Endothelial cell of umbilical vein (primary cell): ENCODE measurements at regions not wholly inside any gene's neighbourhood (a gene's known extent, or its start where the extent isn't known, plus 50 kb on each side); places are given as distances from the start of the nearest gene placed in this dataset.

ENCODE experiments used
- BruUV-seq: library from RNA; stranded (reverse); fragments of 400-500 nt; replicated peaks from 2 replicates; lab custom pipeline; 2021; lab: Mats Ljungman, UMichigan
- CTCF ChIA-PET: fragments of 300-600, 350-600 bp; sonication (Branson Sonifier 250); formaldehyde crosslinking; loops from one replicate; lab custom pipeline; 2021; ENCODE audit warnings: antibody characterized with exemption, inconsistent platforms; lab: Charles Lee
- POLR2A ChIA-PET: fragments of 300-600, 350-600 bp; sonication (Branson Sonifier 250); formaldehyde crosslinking; loops from one replicate; lab custom pipeline; 2021; ENCODE audit warnings: antibody characterized with exemption, inconsistent platforms; lab: Charles Lee
- DNase-seq: peaks from one replicate; pipeline ENCODE4 v3.0.0-alpha.2; 2011; ENCODE audit warnings: low read depth, low spot score
- FAIRE-seq: peaks from 2 replicates; lab custom pipeline; 2011; peaks lifted over from hg19 to GRCh38; lab: Jason Lieb, UNC
- H2AFZ ChIP-seq: 2 replicates; pipeline ENCODE4 v1.6.0; 2012; ENCODE audit warnings: low read depth, low read length, control low read depth, inconsistent platforms
- H3K27ac ChIP-seq: 2 replicates; pipeline ENCODE4 v1.5.1; 2011; ENCODE audit warnings: low read depth, mild to moderate bottlenecking, control low read depth, low read length, moderate library complexity; ENCODE audit not compliant: insufficient read depth
- H3K27me3 ChIP-seq, 2 experiments: 2 replicates each; pipeline versions ENCODE4 v1.6.0 to v1.6.1; 2011; ENCODE audit warnings: low read length in 2 of 2, mixed read lengths in 1 of 2; ENCODE audit not compliant: control insufficient read depth in 2 of 2, insufficient read depth in 2 of 2
- H3K36me3 ChIP-seq, 2 experiments: 2 replicates in 1 of 2; 3 replicates in 1 of 2; pipeline ENCODE4 v1.5.1; 2011; ENCODE audit warnings: low read length in 2 of 2, mild to moderate bottlenecking in 1 of 2, moderate library complexity in 1 of 2; ENCODE audit not compliant: control insufficient read depth in 2 of 2, insufficient read depth in 2 of 2; ENCODE audit errors: extremely low read depth in 1 of 2
- H3K4me1 ChIP-seq: 3 replicates; pipeline ENCODE4 v1.5.1; 2011; ENCODE audit warnings: mild to moderate bottlenecking, low read length; ENCODE audit not compliant: control insufficient read depth, insufficient read depth; ENCODE audit errors: extremely low read depth
- H3K4me2 ChIP-seq: 2 replicates; pipeline ENCODE4 v1.6.1; 2011; ENCODE audit warnings: low read length, control low read depth, mixed read lengths; ENCODE audit not compliant: insufficient read depth
- H3K4me3 ChIP-seq, 3 experiments: fragments of 200-600 bp in 1 of 3; sonication (generic), shearing (Covaris generic) in 1 of 3; replicated peaks in 1 of 3; 2 replicates each; pipeline ENCODE4 v1.5.1; 2011 to 2016; ENCODE audit warnings: control low read depth in 3 of 3, low read length in 3 of 3, mild to moderate bottlenecking in 2 of 3, inconsistent platforms in 1 of 3, low read depth in 1 of 3, moderate library complexity in 1 of 3; ENCODE audit not compliant: insufficient read depth in 1 of 3
- H3K79me2 ChIP-seq: 2 replicates; pipeline ENCODE4 v1.6.0; 2012; ENCODE audit warnings: low read length, inconsistent platforms; ENCODE audit not compliant: control insufficient read depth, insufficient read depth
- H3K9ac ChIP-seq: replicated peaks from 2 replicates; pipeline ENCODE3; 2011; ENCODE audit warnings: low read length, control low read depth; ENCODE audit not compliant: insufficient read depth; ENCODE audit errors: extremely low read depth
- H3K9me1 ChIP-seq: replicated peaks from 3 replicates; pipeline ENCODE4 v1.6.0; 2011; ENCODE audit warnings: mild to moderate bottlenecking, low read length; ENCODE audit not compliant: control insufficient read depth, insufficient read depth; ENCODE audit errors: extremely low read depth
- H3K9me3 ChIP-seq: replicated peaks from 2 replicates; pipeline ENCODE4 v1.5.1; 2012; ENCODE audit warnings: low read length, inconsistent platforms; ENCODE audit not compliant: control insufficient read depth, insufficient read depth
- H4K20me1 ChIP-seq: replicated peaks from 2 replicates; pipeline ENCODE3; 2011; ENCODE audit warnings: mild to moderate bottlenecking, low read length; ENCODE audit not compliant: control insufficient read depth, insufficient read depth; ENCODE audit errors: extremely low read depth
- EZH2 ChIP-seq: IDR thresholded peaks from 2 replicates; pipeline ENCODE4 v1.6.1; 2012; ENCODE audit warnings: borderline replicate concordance, low read depth, mild to moderate bottlenecking, moderate library complexity, low read length, inconsistent platforms; ENCODE audit not compliant: severe bottlenecking
- FOS ChIP-seq: IDR thresholded peaks from 2 replicates; pipeline ENCODE4 v1.6.1; 2011; ENCODE audit warnings: mild to moderate bottlenecking, low read length, moderate library complexity, borderline replicate concordance; ENCODE audit not compliant: insufficient read depth
- GATA2 ChIP-seq: IDR thresholded peaks from 2 replicates; pipeline ENCODE4 v1.7.0; 2011; ENCODE audit warnings: low read depth, mild to moderate bottlenecking, moderate library complexity, mixed read lengths, low read length; ENCODE audit not compliant: insufficient read length, insufficient read depth
- JUN ChIP-seq: IDR thresholded peaks from 2 replicates; pipeline ENCODE4 v1.6.1; 2011; ENCODE audit warnings: borderline replicate concordance, low read depth; ENCODE audit not compliant: insufficient read length, insufficient read depth
- MYC ChIP-seq: IDR thresholded peaks from one replicate; pipeline ENCODE4 v1.6.1; 2011; ENCODE audit warnings: mild to moderate bottlenecking, low read depth, low read length
- POLR2A ChIP-seq: IDR thresholded peaks from 2 replicates; pipeline ENCODE4 v1.6.1; 2012; ENCODE audit warnings: low read depth, mild to moderate bottlenecking, control low read depth, low read length
- POLR2AphosphoS5 ChIP-seq: IDR thresholded peaks from 2 replicates; pipeline ENCODE4 v1.6.1; 2012; ENCODE audit warnings: low read depth, mild to moderate bottlenecking, control low read depth, low read length, moderate library complexity; ENCODE audit not compliant: insufficient read depth
- dilution Hi-C: fragments of 300-500 bp; cut with MboI; formaldehyde crosslinking; loops from one replicate; pipeline ENCODE4 v1.15.0; 2019; ENCODE audit warnings: low sequenced_read_pairs; ENCODE audit not compliant: extremely low pct_ligation_motif_present
- intact Hi-C: fragments of 100-400 bp; cut with micrococcal nuclease; formaldehyde crosslinking; loops from one replicate; pipeline ENCODE4 v1.10.0; 2022
- TF ChIP-seq, protein P1 (sequence below), 2 donors: IDR thresholded peaks; 1 replicate in 1 of 2; 2 replicates in 1 of 2; pipeline ENCODE4 v1.5.1; 2011; ENCODE audit warnings: low read length in 2 of 2, mild to moderate bottlenecking in 2 of 2, moderate library complexity in 2 of 2, control low read depth in 1 of 2, inconsistent platforms in 1 of 2, low read depth in 1 of 2; ENCODE audit not compliant: insufficient read depth in 1 of 2; ENCODE audit errors: extremely low read depth in 1 of 2
- TF ChIP-seq, protein P2 (sequence below): IDR thresholded peaks from 2 replicates; pipeline ENCODE4 v1.6.1; 2011; ENCODE audit not compliant: insufficient read depth, insufficient read length

DNA sequence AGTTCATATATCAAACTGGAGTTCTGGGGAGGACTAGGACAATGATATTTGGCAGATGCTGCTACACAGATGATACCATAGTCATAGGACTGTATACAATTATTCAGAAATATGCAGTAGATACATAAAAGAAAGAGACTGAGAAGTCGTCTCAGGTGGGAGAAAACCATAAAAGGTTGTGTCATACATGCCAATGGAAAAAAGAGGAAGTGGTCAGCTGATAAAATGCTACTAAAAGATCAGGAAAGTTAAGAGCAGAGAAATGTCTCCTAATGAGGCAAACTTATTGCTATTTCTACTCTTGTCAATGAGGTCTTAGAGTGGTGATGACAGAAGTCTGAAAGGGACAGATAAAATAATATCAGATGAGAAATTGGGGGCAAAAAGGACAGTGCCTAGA lies 407.6 kb downstream of the COL12A1 start:
- dilution Hi-C loops, result no loop called here
- CTCF ChIA-PET, result no interaction called here

DNA sequence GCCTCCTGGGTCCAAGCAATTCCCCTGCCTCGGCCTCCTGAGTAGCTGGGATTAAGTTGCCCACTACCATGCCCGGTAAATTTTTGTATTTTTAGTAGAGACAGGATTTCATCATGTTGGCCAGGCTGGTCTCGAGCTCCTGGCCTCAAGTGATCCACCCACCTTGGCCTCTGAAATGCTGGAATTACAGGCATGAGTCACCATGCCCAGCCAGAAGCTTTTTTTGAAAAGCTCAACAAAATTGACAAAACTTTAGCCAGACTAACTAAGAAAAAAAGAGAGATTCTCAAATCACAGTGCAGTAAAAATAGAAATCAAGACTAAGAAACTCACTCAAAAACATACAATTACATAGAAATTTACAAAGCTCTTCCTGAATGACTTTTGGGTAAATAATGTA lies 420.6 kb downstream of the COL12A1 start:
- H3K4me1 ChIP-seq, result no peaks in the 10 kb centered on the region
- POLR2A ChIA-PET, result no interaction called here
- H3K27ac ChIP-seq, result no peak overlapping the region
- BruUV-seq, result no TSS peak
- CTCF ChIA-PET, result no interaction called here
- no peak overlapping the region for H3K4me3 ChIP-seq
- no peaks in the 10 kb centered on the region for H4K20me1 ChIP-seq
- intact Hi-C loops (no loop called here), dilution Hi-C loops (no loop called here)
- DNase-seq (no peak), FAIRE-seq (no peak)
- H3K4me2 ChIP-seq, result no peak overlapping the region
- H3K9me3 ChIP-seq, result no peaks in the 10 kb centered on the region
- H2AFZ ChIP-seq, result no peak overlapping the region
- H3K36me3 ChIP-seq, result no peaks in the 10 kb centered on the region
- H3K27me3 ChIP-seq, result peaks cover 2% of the 10 kb centered on the region in 2 experiments
- TF ChIP-seq, protein P1, sequence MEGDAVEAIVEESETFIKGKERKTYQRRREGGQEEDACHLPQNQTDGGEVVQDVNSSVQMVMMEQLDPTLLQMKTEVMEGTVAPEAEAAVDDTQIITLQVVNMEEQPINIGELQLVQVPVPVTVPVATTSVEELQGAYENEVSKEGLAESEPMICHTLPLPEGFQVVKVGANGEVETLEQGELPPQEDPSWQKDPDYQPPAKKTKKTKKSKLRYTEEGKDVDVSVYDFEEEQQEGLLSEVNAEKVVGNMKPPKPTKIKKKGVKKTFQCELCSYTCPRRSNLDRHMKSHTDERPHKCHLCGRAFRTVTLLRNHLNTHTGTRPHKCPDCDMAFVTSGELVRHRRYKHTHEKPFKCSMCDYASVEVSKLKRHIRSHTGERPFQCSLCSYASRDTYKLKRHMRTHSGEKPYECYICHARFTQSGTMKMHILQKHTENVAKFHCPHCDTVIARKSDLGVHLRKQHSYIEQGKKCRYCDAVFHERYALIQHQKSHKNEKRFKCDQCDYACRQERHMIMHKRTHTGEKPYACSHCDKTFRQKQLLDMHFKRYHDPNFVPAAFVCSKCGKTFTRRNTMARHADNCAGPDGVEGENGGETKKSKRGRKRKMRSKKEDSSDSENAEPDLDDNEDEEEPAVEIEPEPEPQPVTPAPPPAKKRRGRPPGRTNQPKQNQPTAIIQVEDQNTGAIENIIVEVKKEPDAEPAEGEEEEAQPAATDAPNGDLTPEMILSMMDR (IDR thresholded peaks at IDR 0.05; ENCODE audit: extremely low read depth in 1 of 2, insufficient read depth in 1 of 2, low read depth in 1 of 2, low read length in 2 of 2), result no peak
- TF ChIP-seq POLR2A (no peak), GATA2 (no peak), POLR2AphosphoS5 (no peak), MYC (no peak), FOS (no peak), JUN (no peak), EZH2 (no peak)
- TF ChIP-seq, protein P2, sequence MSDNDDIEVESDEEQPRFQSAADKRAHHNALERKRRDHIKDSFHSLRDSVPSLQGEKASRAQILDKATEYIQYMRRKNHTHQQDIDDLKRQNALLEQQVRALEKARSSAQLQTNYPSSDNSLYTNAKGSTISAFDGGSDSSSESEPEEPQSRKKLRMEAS, result no peak
- no peaks in the 10 kb centered on the region for H3K9me1 ChIP-seq
- H3K79me2 ChIP-seq, result no peaks in the 10 kb centered on the region
- no peak overlapping the region for H3K9ac ChIP-seq

More for the DNA sequence above, 407.6 kb downstream of the COL12A1 start:
- no TSS peak for BruUV-seq
- DNase-seq (no peak), FAIRE-seq (no peak)
- no peaks in the 10 kb centered on the region for H3K9me3 ChIP-seq
- H3K4me1 ChIP-seq, result no peaks in the 10 kb centered on the region
- intact Hi-C loops, result no loop called here
- TF ChIP-seq JUN (no peak), POLR2A (no peak), MYC (no peak), FOS (no peak), EZH2 (no peak)
- TF ChIP-seq, protein P1 (IDR thresholded peaks at IDR 0.05; ENCODE audit: extremely low read depth in 1 of 2, insufficient read depth in 1 of 2, low read depth in 1 of 2, low read length in 2 of 2), result no peak
- POLR2A ChIA-PET, result no interaction called here
- H3K27ac ChIP-seq, result no peak overlapping the region
- no peak overlapping the region for H2AFZ ChIP-seq
- no peaks in the 10 kb centered on the region for H3K79me2 ChIP-seq
- no peak overlapping the region for H3K9ac ChIP-seq
- H4K20me1 ChIP-seq, result no peaks in the 10 kb centered on the region
- H3K4me3 ChIP-seq, result no peak overlapping the region
- H3K27me3 ChIP-seq, result no peaks in the 10 kb centered on the region
- no peaks in the 10 kb centered on the region for H3K9me1 ChIP-seq
- no peak overlapping the region for H3K4me2 ChIP-seq
- no peaks in the 10 kb centered on the region for H3K36me3 ChIP-seq
